ENCODE measurements at regions not wholly inside any gene's neighbourhood (a gene's known extent, or its start where the extent isn't known, plus 50 kb on each side); places are given as distances from the start of the nearest gene placed in this dataset.

- DNase-seq (ENCODE audit: low spot score): no peak
Observed at GRCh38 chr14:65250162-65250495, 147.8 kb upstream of the MAX start.

DNA sequence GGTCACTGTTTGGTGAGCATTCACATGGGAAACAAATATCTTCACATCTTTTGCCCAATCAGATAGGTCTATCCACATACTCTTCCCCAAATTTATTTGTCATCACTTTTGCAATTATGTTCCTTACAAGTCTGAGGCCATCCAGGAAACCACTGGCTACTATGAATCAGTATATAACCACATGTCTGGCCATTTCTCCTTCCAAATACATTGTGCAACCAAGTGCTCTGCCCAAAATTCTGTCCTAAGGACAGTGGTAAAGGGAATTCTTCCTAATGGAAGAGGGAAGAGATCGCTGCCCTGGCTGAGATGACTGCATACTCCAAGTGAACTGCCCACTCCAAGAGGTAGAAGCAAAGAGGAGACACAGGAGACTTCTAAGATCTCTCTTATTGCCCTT lies 148.9 kb upstream of the MAX start:
- DNase-seq (ENCODE audit: low spot score): peak; percentile 84

DNA sequence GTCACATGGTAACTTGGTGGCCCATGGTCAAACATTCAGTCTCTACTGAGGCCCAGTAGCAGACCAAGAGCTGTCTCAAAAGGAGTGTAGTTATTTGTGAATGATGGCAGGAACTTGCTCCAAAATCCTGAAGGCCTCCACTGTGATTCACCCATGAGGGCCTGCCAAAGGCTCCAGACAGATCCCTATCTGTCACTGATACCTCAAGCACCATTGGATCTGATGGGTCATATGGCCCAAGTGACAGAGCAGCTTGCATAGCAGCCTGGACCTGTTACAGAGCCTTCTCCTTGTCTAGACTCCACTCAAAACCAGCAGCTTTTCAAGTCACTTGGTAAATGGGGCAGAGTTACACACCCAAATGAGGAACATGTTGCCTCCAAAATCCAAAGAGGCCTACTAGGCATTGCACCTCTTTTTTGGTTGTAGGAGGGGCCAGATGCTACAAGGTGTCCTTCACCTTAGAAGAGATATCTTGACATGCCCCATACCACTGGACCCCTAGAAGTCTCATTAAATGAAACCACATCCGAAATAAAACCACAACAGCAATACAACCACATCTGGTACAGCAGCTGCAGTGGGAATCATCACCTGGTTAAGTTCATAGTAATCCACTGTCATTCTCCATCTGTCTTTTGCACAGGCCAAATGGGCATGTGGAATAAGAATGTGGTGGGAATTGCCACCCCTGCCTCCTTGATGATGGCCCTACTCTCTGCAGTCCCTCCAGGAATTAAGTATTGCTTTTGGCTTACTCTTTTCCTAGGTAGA lies 150.4 kb upstream of the MAX start:
- DNase-seq (ENCODE audit: low spot score): no peak

- peak; percentile 19 for DNase-seq (ENCODE audit: low spot score)
Observed at GRCh38 chr14:65255029-65255545, 152.8 kb upstream of the MAX start.

GRCh38 chr14:65255583-65256461 lies 153.5 kb upstream of the MAX start:
- DNase-seq (ENCODE audit: low spot score): no peak

GRCh38 chr14:65256714-65257113 lies 154.4 kb upstream of the MAX start:
- no peak for DNase-seq (ENCODE audit: low spot score)

DNA sequence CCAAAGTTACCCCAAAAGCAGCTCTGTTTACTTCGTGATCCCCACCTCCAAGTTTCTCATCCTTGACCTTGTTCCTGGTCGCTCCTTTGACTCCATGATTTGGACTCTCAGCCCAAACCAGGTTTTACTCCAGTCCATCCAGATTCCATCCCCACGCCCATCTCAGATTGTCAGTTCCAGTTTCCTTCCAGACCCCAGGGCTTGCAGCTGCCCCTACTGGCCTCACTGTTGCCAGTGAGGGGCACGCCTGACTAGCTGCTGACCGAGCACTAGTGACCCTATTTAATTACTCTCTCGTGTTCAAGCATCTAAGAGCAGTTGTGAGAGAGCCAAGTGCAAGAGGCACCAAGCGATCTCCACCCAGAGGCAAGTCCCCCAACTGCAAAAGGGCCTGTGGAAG lies 155.1 kb upstream of the FUT8 start:
- DNase-seq (ENCODE audit: low spot score): no peak

- peak; percentile 48 for DNase-seq (ENCODE audit: low spot score)
Observed at GRCh38 chr14:65258391-65258790, 154.1 kb upstream of the FUT8 start.

DNA sequence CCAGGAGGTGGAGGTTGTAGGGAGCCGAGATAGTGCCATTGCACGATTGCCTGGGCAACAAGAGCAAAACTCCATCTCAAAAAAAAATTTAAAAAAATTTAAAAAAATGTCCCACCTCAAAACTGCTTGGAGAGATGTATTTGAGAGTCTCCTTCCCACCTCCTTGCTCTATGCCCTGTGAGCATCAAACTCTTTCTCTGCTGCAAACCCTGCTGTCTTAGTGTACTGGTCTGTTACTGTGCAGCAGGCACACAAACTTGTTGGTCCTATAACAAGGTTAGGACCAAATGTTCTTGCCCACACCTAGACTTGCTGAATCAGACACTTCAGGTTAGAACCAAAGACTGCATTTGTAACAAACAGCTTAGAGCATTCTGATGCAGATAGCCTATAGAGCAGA lies 153.5 kb upstream of the FUT8 start:
- DNase-seq (ENCODE audit: low spot score): no peak

GRCh38 chr14:65260786-65261185 lies 151.7 kb upstream of the FUT8 start:
- peak; percentile 50 for DNase-seq (ENCODE audit: low spot score)

DNA sequence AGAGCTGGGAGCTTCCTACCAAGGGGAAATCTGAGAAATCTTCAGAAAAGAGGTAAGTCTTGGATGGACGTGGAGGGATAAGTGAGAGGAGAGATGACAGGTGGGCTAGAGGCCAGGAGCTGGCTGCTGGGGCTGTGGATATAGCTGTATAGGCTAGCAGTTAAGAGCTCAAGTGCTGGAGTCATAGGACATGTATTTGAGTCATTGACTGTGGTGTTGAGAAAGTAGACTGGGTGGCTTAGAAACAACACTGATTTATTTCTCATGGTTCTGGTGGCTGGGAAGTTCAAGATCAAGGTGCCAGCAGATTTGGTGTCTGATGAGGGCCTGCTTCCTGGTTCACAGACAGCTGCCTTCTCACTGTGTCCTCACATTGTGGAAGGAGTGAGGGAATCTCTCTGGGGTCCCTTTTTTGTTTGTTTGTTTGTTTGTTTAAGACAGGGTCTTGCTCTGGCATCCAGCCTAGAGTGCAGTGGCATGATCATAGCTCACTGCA lies 151.1 kb upstream of the FUT8 start:
- DNase-seq (ENCODE audit: low spot score): no peak

- no peak for DNase-seq (ENCODE audit: low spot score)
Observed at GRCh38 chr14:65261946-65262345, 150.6 kb upstream of the FUT8 start.

GRCh38 chr14:65263177-65263788 lies 149.2 kb upstream of the FUT8 start:
- no peak for DNase-seq (ENCODE audit: low spot score)

GRCh38 chr14:65267856-65268255 lies 144.7 kb upstream of the FUT8 start:
- no peak for DNase-seq (ENCODE audit: low spot score)

GRCh38 chr14:65268594-65268993 lies 143.9 kb upstream of the FUT8 start:
- no peak for DNase-seq (ENCODE audit: low spot score)

DNA sequence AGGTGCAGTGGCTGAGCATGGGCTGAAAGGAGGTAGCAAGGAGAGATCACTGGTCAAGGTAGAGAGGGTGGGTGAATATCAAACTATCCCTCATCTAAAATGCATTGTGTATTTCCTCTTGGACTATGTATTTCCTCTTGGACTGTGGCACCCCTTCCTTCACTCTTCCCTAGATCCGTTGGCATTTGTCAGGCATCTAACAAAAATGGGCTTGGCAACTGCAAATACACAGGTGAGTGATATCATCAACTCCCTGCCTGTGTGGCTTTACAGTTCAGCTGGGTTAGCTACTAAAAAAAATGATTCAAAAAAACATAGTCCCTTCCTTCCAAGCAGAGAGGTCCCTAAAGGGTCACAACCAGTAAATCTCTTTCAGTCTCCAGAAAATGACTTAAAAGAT lies 142.8 kb upstream of the FUT8 start:
- no peak for DNase-seq (ENCODE audit: low spot score)

DNA sequence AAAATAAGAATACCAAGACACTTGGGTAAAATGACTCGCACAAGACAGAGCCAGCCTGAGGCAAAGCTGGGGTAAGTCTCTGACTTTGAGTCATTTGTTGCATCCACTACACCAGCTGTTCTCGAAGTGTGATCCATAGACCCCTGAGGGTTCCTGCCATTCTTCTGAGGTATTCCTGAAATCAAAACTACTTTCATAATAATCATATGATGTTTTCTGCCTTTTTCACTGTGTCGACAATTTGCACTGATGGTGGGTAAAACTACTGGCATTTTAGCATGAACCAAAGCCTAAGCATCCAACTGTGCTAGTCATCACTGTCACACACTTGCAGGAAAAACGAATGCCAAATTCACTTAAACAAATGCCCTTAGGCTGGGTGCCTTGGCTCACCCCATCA lies 135.5 kb upstream of the FUT8 start:
- DNase-seq (ENCODE audit: low spot score): peak; percentile 36

DNA sequence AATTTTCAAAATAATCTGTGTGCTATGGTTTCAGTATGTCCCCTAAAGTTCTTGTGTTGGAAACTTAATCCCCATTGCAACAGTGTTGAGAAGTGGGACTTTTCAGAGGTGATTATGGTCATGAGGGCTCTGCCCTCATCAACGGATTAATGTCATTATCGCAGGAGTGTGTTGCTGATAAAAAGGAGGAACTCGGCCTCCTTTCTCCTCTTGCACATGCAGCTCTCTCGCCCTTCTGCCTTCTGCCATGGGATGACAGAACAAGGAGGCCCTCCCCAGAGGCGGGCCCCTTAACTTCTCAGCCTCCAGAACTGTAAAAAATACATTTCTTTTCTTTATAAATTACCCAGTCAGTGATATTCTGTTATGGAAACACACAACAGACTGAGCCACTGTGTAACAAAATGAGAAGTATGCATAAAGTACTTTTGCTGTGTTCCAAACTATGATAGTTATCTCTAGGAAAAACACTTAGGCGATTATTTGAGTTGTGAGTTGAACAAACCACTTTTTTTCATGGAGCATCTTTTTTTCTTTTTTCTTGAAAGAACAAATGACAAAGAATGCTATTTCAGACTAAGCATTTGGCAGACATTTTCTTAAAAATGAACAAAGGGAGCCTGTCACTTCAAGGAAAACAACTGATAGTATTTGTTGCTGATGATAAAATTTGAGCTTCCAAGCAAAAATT lies 134.8 kb upstream of the FUT8 start:
- DNase-seq (ENCODE audit: low spot score): no peak

- DNase-seq (ENCODE audit: low spot score): no peak
Observed at GRCh38 chr14:65278589-65278988, 133.9 kb upstream of the FUT8 start.

GRCh38 chr14:65279510-65279909 lies 133.0 kb upstream of the FUT8 start:
- DNase-seq (ENCODE audit: low spot score): no peak

- no peak for DNase-seq (ENCODE audit: low spot score)
Observed at GRCh38 chr14:65279958-65280357, 132.6 kb upstream of the FUT8 start.

DNA sequence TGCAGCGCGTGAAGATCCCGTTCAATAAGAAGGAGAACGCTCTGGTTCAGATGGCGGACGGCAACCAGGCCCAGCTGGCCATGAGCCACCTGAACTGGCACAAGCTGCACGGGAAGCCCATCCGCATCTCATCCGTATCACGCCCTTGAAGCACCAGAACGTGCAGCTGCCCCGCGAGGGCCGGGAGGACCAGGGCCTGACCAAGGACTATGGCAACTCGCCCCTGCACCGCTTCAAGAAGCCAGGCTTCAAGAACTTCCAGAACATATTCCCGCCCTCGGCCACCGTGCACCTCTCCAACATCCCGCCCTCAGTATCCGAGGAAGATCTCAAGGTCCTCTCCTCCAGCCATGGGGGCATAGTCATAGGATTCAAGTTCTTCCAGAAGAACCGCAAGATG lies 131.9 kb upstream of the FUT8 start:
- no peak for DNase-seq (ENCODE audit: low spot score)
